Tibial nerve (tissue), 4 donors: ENCODE measurements at regions not wholly inside any gene's neighbourhood (a gene's known extent, or its start where the extent isn't known, plus 50 kb on each side); places are given as distances from the start of the nearest gene placed in this dataset.

Source experiments
- DNase-seq, 2 donors: peaks; one replicate each; pipeline ENCODE4 v3.0.0-alpha.2; 2019; ENCODE audit warnings: low spot score in 2 of 2
- H3K27ac ChIP-seq, 4 donors: fragments of 200-600 bp; sonication (generic) in 3 of 4; one replicate each; pipeline ENCODE4 v1.5.1; 2017 to 2019; ENCODE audit warnings: mild to moderate bottlenecking in 1 of 4
- H3K27me3 ChIP-seq, 2 donors: fragments of 200-600 bp; sonication (generic) in 1 of 2; one replicate each; pipeline versions ENCODE4 v1.5.1 to v1.6.0; 2017 to 2019
- H3K36me3 ChIP-seq, 3 donors: fragments of 200-600 bp; sonication (generic); one replicate each; pipeline ENCODE4 v1.5.1; 2018 to 2019
- H3K4me1 ChIP-seq, 4 donors: fragments of 200-600 bp; sonication (generic) in 3 of 4; one replicate each; pipeline ENCODE4 v1.5.1; 2017 to 2019
- H3K4me3 ChIP-seq, 4 donors: fragments of 200-600 bp; sonication (generic) in 3 of 4; one replicate each; pipeline ENCODE4 v1.5.1; 2017 to 2019; ENCODE audit warnings: mild to moderate bottlenecking in 1 of 4, moderate library complexity in 1 of 4
- H3K9me3 ChIP-seq, 4 donors: fragments of 200-600 bp; sonication (generic) in 3 of 4; one replicate each; pipeline ENCODE4 v1.5.1; 2017 to 2019
- EP300 ChIP-seq, 2 donors: sonication (generic); formaldehyde crosslinking; IDR thresholded peaks; one replicate each; pipeline ENCODE4 v1.6.1; 2017; ENCODE audit warnings: antibody characterized with exemption in 2 of 2, mild to moderate bottlenecking in 1 of 2
- POLR2A ChIP-seq, 2 donors: fragments of 450-650 bp; IDR thresholded peaks; one replicate each; pipeline ENCODE4 v1.6.1; 2017; ENCODE audit warnings: antibody characterized with exemption in 2 of 2, mild to moderate bottlenecking in 2 of 2, moderate library complexity in 2 of 2
- WGBS, 2 donors: methylation state at CpG; one replicate each; pipeline ENCODE4 v1.1.5; 2018; 5-methylcytosine and 5-hydroxymethylcytosine counted together
- TF ChIP-seq, protein P1 (sequence below), 5 experiments: fragments of 200-600 bp in 3 of 5; fragments of 450-650 bp in 2 of 5; sonication (generic) in 3 of 5; IDR thresholded peaks; one replicate each; pipeline ENCODE4 v1.5.1; 2016 to 2019; ENCODE audit warnings: antibody characterized with exemption in 5 of 5, mild to moderate bottlenecking in 3 of 5, moderate library complexity in 2 of 5

DNA sequence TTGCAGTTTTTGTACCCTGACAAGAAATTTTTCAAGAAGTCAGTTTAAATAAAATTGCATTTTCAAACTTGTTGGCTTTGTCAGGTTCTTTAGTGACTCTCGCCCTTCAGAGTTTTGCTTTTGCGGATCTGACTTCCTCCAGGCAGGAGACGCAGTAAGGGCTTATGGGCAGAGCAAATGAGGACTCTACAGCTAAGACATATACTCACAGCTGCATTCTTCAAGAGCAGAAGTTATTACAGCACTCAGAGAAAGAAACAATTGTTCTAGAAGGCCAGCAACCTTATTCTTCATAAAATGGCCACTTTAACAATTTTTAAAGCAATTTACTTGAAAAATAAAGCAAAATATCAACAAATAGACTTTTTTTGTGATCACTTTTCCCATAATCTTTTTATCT, 438.8 kb upstream of the THRB start:
- no peaks in the 10 kb centered on the region for H3K27me3 ChIP-seq
- H3K4me3 ChIP-seq: no peak overlapping the region
- H3K36me3 ChIP-seq: no peaks in the 10 kb centered on the region
- no peaks in the 10 kb centered on the region for H3K4me1 ChIP-seq
- H3K27ac ChIP-seq: no peak overlapping the region
- TF ChIP-seq POLR2A (IDR thresholded peaks at IDR 0.05) (no peak), EP300 (IDR thresholded peaks at IDR 0.05) (no peak)
- TF ChIP-seq, protein P1, sequence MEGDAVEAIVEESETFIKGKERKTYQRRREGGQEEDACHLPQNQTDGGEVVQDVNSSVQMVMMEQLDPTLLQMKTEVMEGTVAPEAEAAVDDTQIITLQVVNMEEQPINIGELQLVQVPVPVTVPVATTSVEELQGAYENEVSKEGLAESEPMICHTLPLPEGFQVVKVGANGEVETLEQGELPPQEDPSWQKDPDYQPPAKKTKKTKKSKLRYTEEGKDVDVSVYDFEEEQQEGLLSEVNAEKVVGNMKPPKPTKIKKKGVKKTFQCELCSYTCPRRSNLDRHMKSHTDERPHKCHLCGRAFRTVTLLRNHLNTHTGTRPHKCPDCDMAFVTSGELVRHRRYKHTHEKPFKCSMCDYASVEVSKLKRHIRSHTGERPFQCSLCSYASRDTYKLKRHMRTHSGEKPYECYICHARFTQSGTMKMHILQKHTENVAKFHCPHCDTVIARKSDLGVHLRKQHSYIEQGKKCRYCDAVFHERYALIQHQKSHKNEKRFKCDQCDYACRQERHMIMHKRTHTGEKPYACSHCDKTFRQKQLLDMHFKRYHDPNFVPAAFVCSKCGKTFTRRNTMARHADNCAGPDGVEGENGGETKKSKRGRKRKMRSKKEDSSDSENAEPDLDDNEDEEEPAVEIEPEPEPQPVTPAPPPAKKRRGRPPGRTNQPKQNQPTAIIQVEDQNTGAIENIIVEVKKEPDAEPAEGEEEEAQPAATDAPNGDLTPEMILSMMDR (IDR thresholded peaks at IDR 0.05): no peak
- H3K9me3 ChIP-seq: no peaks in the 10 kb centered on the region
- 83 to 87% methylated on average over 3 of the region's 3 CpGs for WGBS, 2 donors
- no peak for DNase-seq

DNA sequence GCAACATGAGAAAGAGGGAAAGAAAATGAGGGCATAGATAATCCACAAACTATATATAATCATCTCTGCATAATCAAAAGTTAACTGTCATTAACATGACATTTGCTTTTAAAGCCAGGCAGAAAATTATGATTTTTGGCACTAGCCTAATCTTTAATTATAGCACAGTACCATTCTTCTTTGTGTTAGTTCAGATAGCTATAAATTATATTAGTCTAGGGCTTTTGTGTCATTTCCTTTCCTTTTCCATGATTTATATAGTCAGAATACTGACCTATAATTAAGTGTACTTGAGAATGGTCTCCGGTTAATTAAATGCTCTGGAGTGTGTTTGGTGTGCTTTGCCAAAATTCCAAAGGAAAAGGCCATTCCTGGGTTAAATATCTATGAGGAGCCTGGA, 441.9 kb upstream of the THRB start:
- no peaks in the 10 kb centered on the region for H3K4me1 ChIP-seq
- no peaks in the 10 kb centered on the region for H3K36me3 ChIP-seq
- WGBS, 2 donors: 28 to 45% methylated on average over 1 of the region's 1 CpG
- H3K4me3 ChIP-seq: no peak overlapping the region
- DNase-seq: no peak
- no peaks in the 10 kb centered on the region for H3K9me3 ChIP-seq
- no peaks in the 10 kb centered on the region for H3K27me3 ChIP-seq
- TF ChIP-seq POLR2A (IDR thresholded peaks at IDR 0.05) (no peak), EP300 (IDR thresholded peaks at IDR 0.05) (no peak)
- TF ChIP-seq, protein P1 (IDR thresholded peaks at IDR 0.05): no peak
- H3K27ac ChIP-seq: no peak overlapping the region

DNA sequence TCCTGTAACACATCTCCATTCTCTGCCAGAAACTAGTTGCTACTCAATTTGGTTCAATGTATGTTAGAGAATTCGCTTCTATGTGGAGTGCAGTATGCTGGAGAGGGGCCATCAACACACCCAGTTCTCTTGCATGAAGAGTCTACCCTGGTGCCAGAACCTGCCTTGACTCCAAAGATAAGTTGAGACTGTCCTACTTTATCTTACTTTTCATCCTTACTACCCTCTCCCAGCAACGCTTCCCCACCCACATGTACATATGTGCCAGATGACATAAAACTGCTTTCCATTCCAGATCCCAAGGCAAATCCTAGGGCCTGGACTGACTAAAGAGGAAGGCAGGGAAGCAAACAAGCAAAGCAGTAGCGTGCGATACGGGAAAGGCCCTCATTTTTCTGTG, 442.6 kb upstream of the THRB start:
- DNase-seq: no peak
- Histone ChIP-seq H3K4me3 (no peak overlapping the region), H3K9me3 (no peaks in the 10 kb centered on the region), H3K27ac (no peak overlapping the region), H3K27me3 (no peaks in the 10 kb centered on the region), H3K4me1 (no peaks in the 10 kb centered on the region), H3K36me3 (no peaks in the 10 kb centered on the region)
- 69 to 80% methylated on average over 5 of the region's 5 CpGs for WGBS, 2 donors
- no peak for TF ChIP-seq POLR2A (IDR thresholded peaks at IDR 0.05)
- no peak for TF ChIP-seq EP300 (IDR thresholded peaks at IDR 0.05)
- TF ChIP-seq, protein P1 (IDR thresholded peaks at IDR 0.05): no peak

DNA sequence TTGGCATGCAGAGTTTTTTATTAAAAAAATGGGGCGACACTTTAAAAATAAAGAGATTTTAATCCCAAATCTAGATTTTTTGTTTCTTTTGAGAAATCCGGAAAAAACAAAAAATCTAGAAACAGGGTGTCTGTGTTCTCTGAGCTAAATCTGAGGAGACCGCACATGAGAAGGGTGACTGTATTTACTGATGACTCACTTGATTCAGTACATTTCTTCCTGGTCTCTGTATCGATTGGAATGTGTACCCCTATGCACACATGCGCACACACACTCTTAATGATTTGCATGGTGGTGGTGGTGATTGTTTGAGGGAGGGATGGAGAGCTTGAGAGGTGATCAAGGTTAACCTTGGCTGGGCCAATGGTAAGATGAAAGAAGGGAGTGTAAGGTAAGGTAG, 443.1 kb upstream of the THRB start:
- TF ChIP-seq POLR2A (IDR thresholded peaks at IDR 0.05) (no peak), EP300 (IDR thresholded peaks at IDR 0.05) (no peak)
- TF ChIP-seq, protein P1 (IDR thresholded peaks at IDR 0.05): no peak
- Histone ChIP-seq H3K27ac (no peak overlapping the region), H3K4me1 (no peaks in the 10 kb centered on the region), H3K9me3 (no peaks in the 10 kb centered on the region), H3K36me3 (no peaks in the 10 kb centered on the region), H3K27me3 (no peaks in the 10 kb centered on the region), H3K4me3 (no peak overlapping the region)
- no peak for DNase-seq
- WGBS, 2 donors: 80 to 85% methylated on average over 5 of the region's 5 CpGs

DNA sequence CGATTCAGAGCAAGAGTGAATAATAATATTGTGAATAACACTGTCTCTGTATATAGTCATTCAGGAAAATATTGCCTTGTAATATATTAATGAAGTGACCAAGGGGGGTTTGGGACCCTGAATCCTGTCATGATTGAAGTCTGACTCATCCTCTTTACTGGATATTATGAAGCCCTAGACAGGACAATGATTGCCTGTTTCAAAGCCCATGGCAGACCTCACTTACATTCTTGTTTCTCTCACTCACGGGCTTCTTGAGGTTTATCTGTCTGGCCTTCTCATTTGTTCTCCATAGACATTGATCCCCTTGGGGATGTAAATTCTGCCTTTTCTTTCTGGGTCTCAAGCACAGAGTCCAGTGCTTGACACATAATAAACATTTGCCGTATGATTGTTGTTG, 449.3 kb upstream of the THRB start:
- WGBS, 2 donors: 61 to 62% methylated on average over 3 of the region's 3 CpGs
- Histone ChIP-seq H3K4me1 (no peaks in the 10 kb centered on the region), H3K9me3 (no peaks in the 10 kb centered on the region), H3K36me3 (no peaks in the 10 kb centered on the region), H3K27ac (no peak overlapping the region), H3K27me3 (no peaks in the 10 kb centered on the region), H3K4me3 (no peak overlapping the region)
- TF ChIP-seq POLR2A (IDR thresholded peaks at IDR 0.05) (no peak), EP300 (IDR thresholded peaks at IDR 0.05) (no peak)
- TF ChIP-seq, protein P1 (IDR thresholded peaks at IDR 0.05): no peak
- DNase-seq: no peak
